Lung microvascular endothelial cell (primary cell): ENCODE measurements at regions not wholly inside any gene's neighbourhood (a gene's known extent, or its start where the extent isn't known, plus 50 kb on each side); places are given as distances from the start of the nearest gene placed in this dataset.
"Not testable (repeated sequence)": the region's sequence is repeated elsewhere in the genome, so short reads cannot be mapped to it uniquely, and the experiment has no call there.

Source experiments
- DNase-seq, 2 donors: peaks; one replicate each; pipeline versions ENCODE4 v3.0.0 to v3.0.0-alpha.2; 2010; ENCODE audit warnings: low read depth in 2 of 2

DNA sequence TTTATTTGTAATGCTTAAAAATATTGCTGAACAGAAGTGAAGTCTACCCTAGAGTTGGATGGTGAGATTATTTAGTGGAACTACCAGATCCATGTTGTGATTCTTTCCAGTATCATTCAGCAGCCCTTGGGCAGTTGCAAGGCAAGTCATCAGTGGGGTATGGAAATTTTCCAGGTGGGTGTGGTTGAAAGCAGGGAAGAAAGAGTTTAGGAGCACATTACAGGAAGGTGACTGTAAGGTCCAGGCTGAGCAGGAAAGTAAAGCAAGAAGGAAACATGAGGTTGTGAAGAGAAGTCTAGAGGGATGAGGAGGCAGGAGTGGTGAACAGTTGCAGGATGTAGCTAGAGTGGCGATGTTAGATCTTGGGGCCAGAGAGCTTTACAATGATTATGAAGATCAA is 178.0 kb upstream of the ROPN1B start:
- DNase-seq = not testable (repeated sequence)

DNA sequence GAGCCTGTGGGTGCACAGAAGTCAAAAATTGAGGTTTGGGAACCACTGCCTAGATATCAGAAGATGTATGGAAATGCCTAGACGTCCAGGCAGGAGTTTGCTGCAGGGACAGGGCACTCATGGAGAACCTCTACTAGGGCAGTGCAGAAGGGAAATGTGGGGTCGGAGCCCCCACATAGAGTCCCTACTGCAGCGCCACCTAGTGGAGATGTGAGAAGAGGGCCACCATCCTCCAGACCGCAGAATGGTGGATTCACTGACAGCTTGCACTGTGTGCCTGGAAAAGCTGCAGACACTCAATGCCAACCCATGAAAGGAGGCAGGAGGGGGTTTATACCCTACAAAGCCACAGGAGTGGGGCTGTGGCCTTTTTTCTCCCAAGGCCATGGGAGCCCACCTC is 159.0 kb upstream of the ROPN1B start:
- not testable (repeated sequence) for DNase-seq

DNA sequence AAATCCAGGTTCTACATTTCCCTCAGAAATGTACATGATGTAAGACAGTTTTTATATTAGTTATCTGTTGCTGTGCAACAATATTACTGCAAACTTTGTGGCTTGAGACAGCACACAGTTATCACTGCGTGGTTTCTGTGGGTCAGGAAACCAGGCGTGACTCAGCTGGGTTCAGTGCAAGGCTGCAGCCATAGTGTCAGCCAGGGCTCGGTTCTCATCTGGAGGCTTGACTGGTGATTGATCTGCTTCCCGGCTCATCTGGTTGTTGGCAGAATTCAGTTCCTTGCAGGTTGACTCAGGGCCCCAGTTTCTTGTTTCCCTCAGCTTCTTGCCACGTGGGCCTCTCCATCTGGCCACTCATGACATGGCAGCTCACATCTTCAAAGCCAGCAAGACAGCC is 146.8 kb upstream of the ROPN1B start:
- DNase-seq = peak in 1 of 2 donors; percentile 50

DNA sequence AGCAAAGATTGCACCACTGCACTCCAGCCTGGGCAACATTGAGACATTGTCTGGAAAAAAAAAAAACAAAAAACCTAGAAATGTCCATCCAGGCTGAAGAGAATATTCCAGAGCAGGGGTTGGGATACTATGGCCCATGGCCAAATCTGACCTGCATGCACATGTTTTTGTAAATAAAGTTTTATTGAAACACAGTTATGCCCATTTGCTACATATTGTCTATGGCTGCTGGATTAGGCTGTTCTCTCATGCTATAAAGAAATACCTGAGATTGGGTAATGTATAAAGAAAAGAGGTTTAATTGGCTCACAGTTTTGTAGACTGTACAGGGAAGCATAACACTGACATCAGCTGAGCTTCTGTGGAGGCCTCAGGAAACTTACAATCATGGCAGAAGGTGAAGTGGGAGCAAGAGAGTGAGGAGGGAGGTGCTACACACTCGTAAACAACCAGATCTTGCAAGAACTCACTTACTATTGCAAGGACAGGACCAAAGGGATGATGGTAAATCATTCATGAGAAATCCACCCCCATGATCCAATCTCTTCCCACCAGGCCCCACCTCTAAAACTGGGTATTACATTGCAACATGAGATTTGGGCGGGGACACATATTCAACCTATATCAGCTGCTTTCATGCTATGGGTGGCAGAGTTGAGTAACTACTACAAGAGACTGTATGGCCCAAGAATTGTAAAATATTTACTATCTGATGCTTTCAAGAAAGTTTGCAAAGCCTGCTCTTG is 137.8 kb upstream of the ROPN1B start:
- DNase-seq = not testable (repeated sequence)

DNA sequence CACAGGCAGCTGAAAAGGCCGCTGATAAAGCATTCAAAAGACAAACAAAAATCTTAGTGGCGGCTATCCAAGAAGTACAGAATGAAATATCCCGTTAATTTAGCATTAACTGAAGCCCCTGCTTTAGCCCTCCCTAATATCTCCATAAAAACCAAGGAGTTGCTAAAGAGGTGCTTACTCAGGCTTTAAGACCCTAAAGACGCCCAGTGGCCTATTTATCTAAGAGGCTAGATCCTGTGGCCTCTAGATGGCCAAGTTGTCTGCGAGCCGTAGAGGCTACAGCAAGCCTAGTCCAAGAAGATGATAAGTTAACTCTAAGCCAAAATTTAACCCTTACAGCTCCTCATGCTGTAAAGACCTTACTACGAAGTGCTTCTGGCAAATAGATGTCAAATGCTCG is 133.4 kb upstream of the ROPN1B start:
- DNase-seq = not testable (repeated sequence)

DNA sequence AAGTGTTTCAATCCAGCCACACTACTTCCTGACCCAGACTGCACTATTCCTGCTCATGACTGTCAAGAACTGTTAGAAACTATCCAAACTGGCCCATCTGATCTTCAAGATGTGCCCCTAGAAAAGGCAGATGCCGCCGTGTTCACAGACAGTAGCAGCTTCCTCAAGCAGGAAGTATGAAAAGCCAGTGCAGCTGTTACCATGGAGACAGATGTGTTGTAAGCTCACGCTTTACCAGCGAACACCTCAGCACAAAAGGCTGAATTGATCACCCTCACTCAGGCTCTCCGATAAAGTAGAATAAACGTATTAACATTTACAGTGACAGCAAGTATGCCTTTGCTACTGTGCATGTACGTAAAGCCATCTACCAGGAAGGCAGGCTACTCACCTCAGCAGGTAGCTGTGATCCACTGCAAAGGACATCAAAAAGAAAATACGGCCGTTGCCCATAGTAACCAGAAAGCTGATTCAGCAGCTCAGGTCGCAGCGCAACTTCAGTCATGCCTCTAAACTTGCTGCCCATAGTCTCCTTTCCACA is 132.9 kb upstream of the ROPN1B start:
- peak in 1 of 2 donors; percentile 12 for DNase-seq

DNA sequence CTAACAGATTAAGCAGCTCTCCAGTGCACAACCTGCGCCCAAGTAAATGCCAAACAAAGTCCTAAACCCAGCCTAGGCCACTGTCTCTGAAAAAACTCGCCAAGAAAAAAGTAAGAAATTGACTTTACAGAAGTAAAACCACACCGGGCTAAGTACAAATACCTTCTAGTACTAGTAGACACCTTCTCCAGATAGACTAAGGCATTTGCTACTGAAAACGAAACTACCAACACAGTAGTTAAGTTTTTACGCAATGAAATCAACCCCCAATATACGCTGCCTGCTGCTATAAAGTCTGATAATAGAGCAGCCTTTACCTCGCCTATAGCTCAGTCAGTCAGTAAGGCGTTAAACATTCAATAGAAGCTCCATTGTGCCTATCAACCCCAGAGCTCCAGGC is 132.2 kb upstream of the ROPN1B start:
- DNase-seq = not testable (repeated sequence)

DNA sequence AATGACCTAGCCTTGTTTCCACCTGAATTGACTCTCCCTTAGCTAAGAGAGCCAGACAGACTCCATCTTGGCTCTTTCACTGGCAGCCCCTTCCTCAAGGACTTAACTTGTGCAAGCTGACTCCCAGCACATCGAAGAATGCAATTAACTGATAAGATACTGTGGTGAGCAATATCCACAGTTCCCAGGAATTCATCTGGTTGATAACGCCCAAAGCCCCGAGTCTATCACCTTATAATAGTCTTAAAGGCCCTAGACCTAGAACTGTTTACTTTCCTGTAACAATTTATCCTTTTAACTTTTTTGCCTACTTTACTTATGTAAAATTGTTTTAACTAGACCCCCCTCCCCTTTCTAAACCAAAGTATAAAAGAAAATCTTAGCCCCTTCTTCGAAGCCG is 130.1 kb upstream of the ROPN1B start:
- not testable (repeated sequence) for DNase-seq

DNA sequence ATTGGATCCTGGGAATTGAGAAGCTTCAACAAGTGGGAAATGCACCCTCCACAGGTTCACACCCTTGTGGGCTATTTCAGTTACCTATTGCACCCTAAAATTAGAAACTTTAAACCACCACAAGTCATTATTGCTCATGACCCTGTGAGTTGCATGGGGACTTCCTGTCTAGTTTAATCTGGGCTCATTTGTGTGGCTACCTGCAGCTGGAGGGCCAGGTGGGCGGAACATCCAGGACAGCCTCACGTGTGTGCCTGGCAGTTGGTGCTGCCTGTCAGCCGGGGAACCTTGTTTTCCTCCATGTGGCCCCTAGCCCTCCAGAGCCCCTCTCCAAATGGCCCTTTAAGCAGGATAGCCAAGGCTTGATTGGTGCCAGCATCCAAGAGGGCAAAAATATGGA is 128.5 kb upstream of the ROPN1B start:
- DNase-seq = not testable (repeated sequence)

DNA sequence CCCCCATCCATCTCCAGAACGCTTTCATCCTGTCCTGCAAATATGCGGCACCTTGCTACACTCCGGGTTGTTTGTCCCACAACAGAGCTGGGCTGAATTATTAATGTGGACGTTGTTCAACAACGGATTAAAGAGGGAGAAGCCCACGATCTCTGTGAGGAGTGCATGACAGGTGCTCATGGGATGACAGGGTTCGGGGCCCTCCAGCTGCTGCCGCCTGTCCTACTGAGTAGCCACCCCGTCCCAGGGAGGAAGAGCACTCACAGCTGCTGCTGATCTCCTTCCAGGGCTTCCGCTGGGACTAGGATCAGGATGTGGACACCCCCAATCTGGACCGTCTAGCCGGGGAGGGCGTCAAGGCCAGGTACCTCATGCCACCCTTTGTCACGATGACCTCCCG is 121.0 kb upstream of the ROPN1B start:
- not testable (repeated sequence) for DNase-seq

DNA sequence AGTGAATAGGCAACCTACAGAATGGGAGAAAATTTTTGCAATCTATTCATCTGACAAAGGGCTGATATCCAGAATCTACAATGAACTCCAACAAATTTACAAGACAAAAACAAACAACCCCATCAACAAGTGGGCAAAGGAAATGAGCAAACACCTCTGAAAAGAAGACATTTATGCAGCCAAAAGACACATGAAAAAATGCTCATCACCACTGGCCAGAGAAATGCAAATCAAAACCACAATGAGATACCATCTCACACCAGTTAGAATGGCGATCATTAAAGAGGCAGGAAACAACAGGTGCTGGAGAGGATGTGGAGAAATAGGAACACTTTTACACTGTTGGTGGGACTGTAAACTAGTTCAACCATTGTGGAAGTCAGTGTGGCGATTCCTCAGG is 114.0 kb upstream of the ROPN1B start:
- DNase-seq = not testable (repeated sequence)

DNA sequence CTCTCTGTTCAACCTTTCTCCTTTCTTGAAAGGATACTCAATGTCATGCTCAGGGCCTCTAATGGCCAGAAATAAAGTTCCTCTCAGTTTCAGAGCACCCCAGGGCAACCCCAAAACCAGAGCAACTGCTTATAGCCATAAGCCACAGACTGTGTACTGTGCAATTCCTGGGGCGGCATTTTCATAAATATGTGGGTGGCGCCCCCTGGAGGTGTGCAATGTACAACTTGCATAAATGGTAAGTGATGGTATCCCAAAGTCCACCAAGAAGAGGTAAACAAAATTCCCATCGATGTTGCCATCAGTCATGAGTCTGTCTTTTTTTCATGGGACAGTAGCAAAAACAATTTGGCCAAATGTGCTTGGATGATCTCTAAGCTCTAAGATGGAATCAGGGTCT is 108.4 kb upstream of the ROPN1B start:
- not testable (repeated sequence) for DNase-seq

DNA sequence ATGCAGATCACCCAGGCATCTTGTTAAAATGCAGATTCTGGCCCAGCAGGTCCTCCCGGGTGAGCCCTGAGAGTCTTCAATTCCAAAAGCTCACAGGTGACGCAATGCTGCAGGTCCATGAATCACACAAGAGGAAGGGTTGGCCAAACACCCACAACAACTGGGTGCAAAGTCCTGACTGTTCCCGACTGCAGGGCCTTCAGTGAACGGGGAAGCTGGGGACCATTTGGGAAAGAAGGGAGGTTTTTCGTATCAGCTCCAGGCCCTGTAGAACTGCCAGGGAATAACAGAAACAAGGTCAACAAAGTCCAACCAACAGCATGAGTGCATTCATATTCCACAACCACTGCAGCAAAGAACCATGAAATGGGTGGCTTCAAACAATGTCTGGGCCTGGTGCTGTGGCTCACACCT is 106.1 kb upstream of the ROPN1B start:
- DNase-seq = not testable (repeated sequence)

DNA sequence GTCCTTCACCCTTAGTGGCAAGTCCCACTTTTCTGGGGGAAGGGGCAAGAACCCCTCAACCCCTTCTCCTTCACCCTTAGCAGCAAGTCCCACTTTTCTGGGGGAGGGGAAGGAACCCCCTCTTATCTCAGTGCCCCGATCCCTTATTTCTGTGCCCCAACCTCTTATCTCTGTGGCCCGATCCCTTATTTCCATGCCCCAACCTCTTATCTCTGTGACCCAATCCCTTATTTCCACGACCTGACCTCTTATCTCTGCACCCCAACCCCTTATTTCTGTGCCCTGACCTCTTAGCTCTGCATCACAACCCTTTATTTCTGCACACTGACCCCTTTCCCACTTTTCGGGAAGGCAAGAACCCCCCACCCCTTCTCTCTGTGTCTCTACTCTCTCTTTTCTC is 104.4 kb upstream of the ROPN1B start:
- DNase-seq = not testable (repeated sequence)

DNA sequence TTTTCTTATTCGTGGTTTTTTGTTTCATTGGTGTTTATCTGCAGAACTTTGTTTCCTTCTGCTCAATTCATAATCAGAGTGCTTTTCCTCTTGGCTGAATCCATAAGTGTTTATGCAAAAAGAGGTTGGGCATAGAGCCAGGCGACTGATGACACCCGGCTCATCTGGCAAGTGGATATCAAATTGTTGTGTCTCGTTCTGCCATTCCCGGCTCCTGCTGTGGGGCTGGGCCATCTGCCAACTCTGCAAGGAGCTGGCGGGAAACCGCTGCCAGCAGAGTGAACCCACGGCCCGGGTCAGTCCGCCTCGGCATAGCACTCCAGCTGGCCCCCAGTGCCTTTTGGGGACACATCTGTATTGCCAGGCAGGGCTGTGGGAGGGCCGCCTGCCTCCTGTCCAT is 83.0 kb upstream of the ROPN1B start:
- DNase-seq = peak; percentile 14 to 48

DNA sequence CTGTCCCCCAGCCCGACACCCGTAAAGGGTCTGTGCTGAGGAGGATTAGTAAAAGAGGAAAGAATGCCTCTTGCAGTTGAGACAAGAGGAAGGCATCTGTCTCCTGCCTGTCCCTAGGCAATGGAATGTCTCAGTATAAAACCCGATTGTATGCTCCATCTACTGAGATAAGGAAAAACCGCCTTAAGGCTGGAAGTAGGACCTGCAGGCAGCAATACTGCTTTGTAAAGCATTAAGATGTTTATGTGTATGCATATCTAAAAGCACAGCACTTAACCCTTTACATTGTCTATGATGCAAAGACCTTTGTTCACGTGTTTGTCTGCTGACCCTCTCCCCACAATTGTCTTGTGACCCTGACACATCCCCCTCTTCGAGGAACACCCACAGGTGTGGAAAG is 69.8 kb upstream of the ROPN1B start:
- DNase-seq = not testable (repeated sequence)

DNA sequence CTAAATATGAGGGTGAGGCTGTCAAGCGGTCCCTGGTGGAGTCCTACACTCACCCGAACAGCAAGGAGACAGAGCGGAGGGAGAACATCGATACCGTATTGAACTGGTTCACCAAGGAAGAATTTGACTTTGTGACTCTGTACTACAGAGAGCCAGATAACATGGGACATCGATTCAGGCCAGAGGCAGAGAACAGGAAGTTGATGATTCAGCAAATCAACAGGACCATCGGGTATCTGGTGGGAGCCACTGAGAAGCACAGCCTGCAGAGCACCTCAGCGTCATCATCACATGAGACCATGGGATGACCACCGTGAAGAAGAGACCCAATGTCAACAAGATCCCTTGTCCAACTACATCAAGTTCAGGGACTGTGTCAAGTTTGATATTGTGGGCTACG is 67.5 kb upstream of the ROPN1B start:
- not testable (repeated sequence) for DNase-seq

DNA sequence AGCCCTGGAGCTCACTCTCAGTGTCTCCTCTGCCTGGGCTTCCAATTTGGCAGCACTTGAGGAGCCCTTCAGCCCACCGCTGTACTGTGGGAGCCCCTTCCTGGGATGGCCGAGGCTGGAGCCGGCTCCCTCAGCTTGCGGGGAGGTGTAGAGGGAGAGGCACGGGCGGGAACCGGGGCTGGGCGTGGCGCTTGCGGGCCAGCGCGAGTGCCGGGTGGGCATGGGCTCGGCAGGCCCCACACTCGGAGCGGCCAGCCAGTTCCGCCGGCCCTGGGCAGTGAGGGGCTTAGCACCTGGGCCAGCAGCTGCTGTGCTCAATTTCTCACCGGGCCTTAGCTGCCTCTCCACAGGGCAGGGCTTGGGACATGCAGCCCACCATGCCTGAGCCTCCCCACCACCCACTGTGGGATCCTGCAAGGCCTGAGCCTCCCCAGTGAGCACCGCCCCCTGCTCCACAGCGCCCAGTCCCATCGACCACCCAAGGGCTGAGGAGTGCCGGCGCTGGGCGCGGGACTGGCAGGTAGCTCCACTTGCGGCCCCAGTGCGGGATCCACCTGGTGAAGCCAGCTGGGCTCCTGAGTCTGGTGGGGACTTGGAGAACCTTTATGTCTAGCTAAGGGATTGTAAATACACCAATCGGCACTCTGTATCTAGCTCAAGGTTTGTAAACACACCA is 65.1 kb upstream of the ROPN1B start:
- DNase-seq = not testable (repeated sequence)

DNA sequence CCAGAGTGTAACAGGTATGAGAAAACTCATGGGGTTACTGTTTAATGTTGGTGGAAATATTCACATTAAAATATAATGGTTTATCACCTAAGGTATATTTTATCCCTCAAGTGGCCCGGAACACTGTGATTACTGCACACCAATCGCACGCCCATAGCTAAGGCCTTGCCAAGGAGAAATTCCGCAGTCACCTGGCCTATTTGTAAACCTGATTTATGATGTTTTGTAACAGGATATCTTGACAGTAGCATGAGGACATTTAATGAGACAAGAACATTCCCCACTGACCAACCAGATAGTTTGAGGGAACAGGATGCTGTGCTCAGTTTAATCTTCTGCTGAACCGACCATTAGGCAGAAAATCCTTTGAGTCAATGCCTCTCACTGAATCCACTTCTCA is 61.7 kb upstream of the ROPN1B start:
- DNase-seq = not testable (repeated sequence)

DNA sequence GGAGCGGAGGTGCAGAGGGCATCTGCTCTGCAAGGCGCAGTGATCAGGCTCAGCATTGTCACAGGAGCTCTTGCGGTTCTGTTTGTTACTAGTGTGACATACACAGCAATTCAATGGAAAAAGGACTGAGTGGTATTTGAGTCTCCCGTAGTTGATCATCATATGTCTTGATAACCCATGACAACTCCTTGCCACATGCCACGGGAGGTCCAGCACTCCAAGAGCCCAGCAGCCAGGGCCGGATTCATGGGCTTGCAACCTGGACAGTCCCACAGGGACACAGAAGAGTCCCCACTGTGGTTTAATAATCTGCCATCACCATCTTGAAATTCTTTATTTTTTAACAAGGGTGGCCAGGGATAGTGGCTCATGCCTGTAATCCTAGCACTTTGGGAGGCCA is 58.1 kb upstream of the ROPN1B start:
- not testable (repeated sequence) for DNase-seq

DNA sequence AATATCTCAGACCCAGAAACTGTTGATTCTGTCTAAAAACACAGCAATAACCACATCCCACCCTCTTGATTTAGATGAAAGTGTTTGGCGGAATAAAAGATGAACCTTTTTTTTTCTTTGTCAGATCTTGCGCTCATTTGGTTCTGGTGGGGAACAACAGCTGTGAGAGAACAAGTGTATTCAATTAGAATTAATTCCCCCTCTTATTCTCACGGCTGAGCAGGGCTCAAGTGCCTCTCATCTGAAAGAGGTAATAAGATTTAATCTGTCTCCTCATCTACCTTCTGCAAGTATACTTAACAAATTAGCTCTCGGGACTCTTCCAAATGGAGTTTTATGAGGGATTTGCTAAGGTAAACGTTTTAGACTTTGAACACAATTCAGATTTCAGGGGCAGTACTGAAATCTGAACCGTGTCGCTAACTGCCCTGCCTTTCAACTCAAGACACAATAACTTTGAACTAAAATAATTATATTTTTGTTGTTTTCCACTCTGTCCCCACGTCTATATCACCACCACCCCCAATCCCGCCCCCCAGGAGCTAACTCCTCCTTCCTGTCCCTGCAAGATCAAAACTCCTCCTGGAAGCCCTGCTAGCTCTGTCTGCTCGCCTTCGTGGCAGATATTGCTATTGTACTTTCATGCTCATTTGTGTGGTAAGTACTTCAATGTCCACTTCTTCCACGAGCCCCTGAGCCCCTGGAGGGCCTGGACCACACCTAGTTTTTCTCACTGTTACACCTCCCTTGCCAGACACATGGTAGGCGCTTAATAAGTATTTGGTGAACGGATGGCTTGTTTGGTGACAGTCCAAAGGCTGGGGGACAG is 54.2 kb upstream of the ROPN1B start:
- peak in 1 of 2 donors; percentile 17 for DNase-seq

DNA sequence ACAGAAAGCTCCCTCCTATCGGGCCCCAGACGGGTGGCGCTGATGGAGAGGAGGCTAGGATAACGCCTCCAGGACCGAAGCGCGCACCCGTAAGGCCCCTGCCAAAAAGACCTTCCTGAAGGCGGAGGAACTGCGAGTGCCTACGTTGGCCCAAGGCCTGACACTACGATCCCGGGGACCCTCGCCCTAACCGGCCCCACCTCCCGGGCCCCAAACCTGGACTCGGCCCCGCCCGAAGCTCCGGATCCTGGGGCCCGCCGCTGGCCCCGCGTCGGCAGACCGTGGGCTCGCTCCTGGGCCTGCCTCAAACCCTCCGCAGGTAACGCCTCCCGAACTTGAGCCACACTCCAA is 53.6 kb upstream of the ROPN1B start:
- DNase-seq = peak in 1 of 2 donors; percentile 13
